ENCODE measurements at regions not wholly inside any gene's neighbourhood (a gene's known extent, or its start where the extent isn't known, plus 50 kb on each side); places are given as distances from the start of the nearest gene placed in this dataset.

GRCh38 chr3:99505646-99506269, 132.6 kb upstream of the COL8A1 start:
- TF ChIP-seq CTCF (conservative IDR thresholded peaks at IDR 0.05; ENCODE audit: low read depth, low read length) (no peak), EZH2 (IDR thresholded peaks at IDR 0.05; ENCODE audit: borderline replicate concordance, low read depth, low read length, poor library complexity, severe bottlenecking) (no peak)
